HG02759 (cell line): ENCODE measurements at regions not wholly inside any gene's neighbourhood (a gene's known extent, or its start where the extent isn't known, plus 50 kb on each side); places are given as distances from the start of the nearest gene placed in this dataset.
"Not testable (repeated sequence)": the region's sequence is repeated elsewhere in the genome, so short reads cannot be mapped to it uniquely, and the experiment has no call there.

Experiments used
- ATAC-seq: cut with Tn5 transposase; IDR thresholded peaks from one replicate; pipeline ENCODE4 v1.9.1; 2021; ENCODE audit warnings: mild to moderate bottlenecking, moderate library complexity; ENCODE audit not compliant: unreplicated experiment

DNA sequence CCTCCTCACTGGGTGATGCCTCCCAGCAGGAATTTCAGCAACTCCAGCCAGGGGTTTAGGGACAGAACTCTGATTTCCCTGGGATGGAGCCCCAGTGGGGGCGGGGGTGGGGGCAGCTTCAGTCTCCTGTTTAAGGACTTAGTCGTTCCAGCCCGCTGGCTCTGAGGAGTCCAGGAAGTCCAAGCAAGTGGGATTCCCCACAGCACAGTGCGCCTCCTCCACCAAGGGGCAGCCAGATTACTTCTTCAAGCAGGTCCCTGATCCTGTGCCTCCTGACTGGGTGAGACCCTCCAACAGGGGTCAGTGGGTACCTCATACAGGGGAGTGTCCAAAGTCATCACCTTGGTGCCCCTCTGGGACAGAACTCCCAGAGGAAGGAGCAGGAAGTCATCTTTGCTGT, 1438.4 kb upstream of the B3GALT2 start:
- no peak for ATAC-seq

DNA sequence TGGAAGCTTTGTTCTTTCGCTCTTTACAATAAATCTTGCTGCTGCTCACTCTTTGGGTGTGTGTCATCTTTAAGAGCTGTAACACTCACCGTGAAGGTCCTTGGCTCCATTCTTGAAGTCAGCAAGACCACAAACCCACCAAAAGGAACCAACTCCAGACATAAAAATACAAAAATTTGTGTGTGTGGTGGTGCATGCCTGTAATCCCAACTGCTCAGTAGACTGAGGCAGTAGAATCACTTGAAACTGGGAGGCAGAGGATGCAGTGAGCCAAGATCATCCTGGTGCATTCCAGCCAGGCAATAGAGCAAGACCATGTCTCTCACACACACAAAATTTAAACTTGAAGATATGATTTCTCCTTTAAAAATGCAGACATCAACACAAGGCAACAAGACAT, 1431.7 kb upstream of the B3GALT2 start:
- ATAC-seq: no peak

DNA sequence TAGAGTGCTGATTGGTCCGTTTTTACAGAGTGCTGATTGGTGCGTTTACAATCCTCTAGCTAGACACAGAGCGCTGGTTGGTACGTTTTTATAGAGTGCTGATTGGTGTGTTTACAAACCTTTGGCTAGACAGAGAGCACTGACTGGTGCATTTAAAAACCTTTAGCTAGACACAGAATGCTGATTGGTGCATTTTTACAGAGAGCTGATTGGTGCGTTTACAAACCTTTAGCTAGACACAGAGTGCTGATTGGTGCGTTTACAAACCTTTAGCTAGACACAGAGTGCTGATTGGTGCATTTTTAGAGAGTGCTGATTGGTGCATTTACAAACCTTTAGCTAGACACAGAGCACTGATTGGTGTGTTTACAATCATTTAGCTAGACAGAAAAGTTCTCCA, 1430.9 kb upstream of the B3GALT2 start:
- not testable (repeated sequence) for ATAC-seq

DNA sequence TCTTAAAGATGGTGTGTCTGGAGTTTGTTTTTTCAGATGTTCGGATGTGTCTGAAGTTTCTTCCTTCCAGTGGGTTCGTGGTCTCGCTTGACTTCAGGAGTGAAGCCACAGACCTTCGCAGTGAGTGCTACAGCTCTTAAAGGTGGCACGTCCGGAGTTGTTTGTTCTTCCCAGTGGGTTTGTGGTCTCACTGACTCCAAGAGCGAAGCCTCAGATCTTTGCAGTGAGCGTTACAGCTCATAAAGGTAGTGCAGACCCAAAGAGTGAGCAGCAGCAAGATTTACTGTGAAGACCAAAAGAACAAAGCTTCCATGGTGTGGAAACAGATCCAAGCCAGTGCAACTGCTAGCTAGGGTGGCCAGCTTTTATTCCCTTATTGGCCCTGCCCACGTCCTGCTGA, 1430.4 kb upstream of the B3GALT2 start:
- no peak for ATAC-seq

DNA sequence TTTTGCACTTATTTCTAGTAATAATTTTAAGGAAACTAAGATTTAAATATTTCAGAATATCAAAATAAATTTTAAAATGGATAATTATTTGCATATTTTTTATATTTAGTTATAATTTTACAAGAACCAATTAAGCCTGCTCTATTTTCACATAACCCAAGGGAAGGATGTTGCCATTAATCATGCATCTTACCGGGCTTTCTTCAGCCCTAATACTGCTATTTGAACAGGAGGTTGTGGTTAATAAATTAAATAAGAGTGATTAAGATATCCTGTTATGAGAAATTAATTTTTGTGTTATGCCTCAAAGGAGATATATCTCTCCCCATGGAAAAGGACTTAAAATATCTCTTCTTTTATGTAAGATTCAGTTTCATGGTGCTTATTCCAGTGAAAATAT, 1415.8 kb upstream of the B3GALT2 start:
- no peak for ATAC-seq

DNA sequence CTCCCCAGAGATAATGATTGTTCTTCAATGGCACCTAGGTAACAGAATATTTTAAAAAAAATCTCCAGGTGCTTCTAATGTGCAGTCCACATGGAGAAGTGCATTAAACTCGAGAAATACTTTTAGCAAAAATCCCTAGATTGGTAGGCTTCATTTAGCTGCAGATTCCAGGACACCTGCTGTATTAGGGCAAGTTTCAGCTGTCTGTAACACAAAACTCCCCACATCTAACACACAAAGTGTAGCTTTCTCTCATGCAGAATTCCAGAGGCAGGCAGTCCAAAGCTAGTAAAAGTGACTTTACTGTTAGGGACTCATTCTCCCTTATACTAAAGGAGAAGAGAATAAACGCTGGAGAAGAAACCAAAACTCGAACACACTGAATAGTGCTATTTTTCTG, 1414.3 kb upstream of the B3GALT2 start:
- no peak for ATAC-seq

DNA sequence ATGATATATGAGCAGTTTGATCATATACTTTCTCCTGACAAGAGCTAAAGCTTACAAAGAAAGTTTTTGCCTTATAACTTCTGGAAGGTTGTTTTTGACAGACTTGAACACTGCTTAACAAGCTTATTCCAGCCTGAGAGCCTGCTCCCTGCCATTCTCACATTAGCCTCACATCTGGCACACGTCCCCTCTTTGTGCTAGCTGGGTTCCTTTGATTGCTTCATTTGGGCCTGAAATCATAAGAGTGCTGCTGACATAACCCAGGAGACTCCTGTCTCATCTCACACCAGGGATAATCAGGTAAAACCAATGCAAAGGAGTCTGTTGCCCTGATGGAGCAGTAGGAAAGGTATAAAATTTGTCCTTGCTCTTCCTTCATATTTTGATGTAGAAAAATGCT, 1411.7 kb upstream of the B3GALT2 start:
- ATAC-seq: no peak

DNA sequence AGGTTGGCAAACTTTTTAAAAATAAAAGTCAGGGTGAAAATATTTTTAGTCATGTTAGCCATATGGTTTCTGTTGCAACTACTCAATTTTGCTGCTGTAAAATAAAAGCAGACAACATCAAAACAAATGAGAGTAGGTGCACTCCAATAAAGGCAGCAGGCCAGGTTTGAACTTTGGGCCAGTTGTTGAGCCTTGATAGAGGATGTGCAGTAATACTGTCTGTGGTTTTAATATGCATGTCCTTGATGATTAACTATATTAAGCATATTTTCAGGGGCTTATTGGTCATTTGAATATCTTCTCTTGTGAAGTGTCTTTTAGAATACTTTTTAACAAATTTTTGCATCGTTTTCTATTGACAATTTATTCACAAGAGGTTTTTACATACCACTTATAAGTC, 1399.9 kb upstream of the B3GALT2 start:
- no peak for ATAC-seq

DNA sequence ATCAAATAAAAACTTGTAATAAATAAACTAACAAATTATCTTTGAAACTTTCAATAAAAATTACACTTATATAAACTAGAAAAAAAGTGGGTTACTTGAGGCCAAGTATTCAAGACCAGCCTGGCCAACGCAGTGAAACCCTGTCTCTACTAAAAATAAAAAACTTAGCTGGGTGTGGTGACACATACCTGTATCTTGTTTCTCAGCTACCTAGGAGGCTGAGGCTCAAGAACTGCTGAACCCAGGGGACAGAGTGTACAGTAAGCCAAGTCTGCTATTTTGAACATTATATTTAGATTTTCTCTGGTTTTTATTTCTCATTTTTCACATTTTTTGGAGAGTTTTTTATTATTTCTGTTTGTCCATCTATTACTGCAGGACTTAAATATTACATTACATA, 1397.6 kb upstream of the B3GALT2 start:
- ATAC-seq: no peak

DNA sequence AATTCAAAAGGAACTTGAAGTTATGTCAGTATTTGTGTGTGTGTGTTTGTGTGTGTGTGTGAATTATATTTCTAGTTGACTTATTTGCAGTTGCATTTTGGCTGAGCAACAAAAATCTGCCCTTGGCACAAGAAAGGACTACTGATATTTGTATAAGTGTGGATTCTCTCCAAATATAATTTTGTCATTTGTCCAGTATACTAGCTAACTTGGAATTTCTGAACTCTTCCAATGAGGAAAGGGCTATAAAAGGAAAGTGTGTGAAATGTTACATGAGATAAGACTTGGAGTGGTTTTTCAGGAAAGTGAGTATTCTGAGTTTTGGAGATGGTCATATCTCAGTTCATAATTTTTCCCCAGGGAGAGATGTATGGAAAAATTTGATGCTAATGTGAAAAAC, 1384.1 kb upstream of the B3GALT2 start:
- ATAC-seq: no peak

DNA sequence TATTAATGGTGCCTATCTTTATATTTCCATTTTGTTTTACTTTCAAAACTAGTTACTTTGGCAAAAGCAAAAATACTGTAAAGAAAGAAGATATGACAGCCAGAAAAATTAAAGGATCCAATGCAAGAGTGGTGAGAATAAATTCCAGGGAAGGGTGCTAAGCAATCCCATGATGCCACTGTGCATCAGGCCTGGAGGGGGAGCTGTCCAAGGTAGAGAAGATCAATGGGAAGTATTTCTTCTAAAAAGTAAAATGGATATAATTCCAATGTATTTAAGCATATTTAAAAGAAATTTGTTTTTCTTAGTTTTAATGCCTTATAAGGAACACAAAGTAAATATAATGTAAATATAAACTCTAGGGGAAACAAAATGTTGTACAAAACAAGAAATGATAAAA, 1382.2 kb upstream of the B3GALT2 start:
- ATAC-seq: no peak

DNA sequence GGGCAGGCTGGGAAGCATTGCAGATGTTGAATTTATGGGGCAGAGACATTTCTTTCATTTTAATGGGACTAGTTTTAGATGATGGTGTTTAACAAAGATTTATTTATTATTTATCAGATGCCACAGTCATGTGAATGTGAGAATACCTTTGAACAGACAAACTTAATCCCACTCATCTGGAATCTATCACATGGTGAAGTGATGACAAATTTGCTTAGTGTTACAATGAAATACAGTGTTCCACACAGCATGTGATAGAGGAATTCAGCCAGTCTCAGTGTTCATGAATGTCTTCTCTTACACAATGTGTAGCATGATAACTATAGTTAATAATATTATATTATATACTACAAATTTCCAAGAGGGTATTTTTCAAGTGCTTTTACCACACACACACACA, 1361.7 kb upstream of the B3GALT2 start:
- ATAC-seq: no peak

DNA sequence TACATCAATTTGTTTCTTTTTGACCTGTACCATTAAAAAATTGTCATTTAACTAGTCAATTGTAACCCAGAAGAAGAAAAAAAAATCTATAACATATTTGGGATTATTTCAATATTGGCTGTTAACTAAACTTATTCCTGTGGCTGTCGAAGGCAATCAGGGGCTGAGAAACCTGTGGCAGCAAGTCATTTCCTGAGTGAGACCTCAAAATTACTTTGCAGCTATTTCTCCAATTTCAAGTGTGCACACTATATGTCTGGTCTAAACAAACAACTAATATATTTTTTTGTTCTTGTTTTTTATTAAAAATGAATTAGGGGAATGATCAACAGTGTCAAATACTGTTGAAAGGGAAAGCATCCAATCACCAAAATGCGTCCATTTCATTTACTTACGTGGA, 1357.6 kb upstream of the B3GALT2 start:
- ATAC-seq: no peak

DNA sequence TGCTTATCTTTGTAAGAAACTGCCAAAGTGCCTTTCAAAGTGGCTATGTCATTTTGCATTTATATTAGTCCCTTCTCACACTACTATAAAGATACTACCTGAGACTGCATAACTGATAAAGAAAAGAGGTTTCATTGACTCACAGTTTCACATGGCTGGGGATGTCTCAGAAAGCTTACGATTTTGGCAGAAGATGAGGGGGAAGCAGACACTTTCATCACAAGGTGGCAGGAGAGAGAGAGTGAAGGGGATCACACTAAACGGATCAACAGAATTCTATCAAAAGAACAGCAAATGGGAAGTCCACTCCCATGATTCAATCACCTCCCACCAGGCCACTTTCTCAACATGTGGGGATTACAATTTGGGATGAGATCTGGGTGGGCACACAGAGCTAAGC, 1352.0 kb upstream of the B3GALT2 start:
- no peak for ATAC-seq

DNA sequence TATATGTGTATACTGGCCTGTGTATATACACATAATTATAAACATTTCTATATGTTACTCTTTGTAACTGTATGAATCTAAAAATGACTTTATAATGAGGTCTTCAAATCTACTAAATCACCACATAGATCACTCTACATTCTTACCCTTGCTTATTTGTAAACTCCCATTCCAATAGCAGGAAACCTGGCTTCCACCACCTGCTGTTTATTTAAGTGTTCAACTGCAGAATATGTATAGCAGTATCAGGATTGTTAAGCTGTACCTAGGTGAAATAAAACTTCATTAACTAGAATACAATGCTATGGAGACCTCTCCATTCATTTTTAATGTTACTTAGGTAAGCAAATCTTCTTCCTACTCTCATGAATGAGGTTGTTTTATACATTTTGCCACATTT, 1351.1 kb upstream of the B3GALT2 start:
- ATAC-seq: no peak

DNA sequence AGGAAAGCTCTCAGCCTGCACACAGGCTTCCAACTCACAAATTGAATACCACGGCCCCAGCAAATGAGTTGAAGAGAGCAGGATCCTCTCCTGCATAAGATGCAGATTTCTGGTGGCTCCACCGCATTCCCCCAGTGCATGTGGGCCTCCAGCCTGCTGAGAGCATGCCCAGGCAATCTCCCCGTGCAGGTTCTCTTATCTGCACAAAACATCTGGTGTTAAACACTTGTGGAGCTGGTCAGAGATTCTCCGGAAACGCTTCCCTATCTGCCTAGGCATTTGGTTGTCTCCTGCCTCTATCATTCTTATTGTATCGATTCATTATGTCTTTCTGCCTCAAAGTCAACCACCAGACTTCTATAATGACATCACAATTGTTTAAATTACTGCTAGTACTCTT, 1349.0 kb upstream of the B3GALT2 start:
- ATAC-seq: no peak

DNA sequence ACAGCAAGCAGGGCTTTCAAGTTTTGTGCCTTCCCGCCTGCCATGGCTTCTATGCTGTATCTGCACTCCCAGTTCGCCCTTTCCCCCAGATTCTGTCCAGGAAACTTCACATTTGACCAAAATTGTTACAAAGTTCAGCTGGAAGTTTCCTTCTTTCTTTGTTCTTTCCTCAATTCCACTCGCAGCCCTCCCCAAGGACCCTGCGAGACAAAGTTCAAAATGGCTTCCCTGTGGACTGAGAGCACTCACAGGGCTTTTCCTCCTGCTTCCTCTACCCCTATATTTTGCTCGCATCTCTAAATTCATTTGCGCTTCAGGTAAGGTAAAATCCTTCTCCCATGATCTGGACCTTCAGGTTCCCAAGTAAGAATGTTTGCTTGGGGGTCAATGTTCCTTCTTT, 1348.4 kb upstream of the B3GALT2 start:
- no peak for ATAC-seq

DNA sequence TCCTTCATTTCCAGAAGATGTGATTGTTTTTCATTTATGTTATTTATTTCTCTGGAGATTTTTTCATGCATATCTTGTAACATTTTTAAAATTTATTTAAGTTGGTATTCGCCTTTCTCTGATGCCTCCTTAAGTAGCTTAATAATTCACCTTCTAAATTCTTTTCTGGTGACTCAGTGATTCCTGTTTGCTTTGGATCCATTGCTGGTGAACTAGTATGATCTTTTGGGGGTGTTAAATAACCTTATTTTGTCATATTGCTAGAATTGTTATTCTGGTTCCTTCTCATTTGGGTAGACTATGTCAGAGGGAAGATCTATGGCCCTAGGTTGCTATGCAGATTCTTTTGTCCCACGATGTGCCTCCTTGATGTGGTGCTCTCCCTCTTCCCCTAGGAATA, 1347.2 kb upstream of the B3GALT2 start:
- ATAC-seq: no peak

DNA sequence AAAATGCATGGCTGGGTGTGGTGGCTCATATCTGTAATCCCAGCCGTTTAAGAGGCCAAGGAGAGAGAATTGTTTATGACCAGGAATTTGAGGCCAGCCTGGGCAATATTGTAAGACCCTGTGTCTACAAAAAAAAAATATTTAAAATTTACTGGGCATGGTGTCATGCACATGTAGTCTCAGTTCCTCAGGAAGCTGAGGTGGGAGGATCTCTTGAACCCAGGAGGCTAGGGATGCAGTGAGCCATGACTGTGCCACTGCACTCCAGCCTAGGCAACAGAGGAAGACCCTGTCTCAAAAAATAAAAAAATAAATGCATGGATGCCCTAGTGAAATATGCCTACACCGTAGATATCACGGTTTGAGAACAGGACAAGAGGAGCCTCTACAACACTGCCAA, 1331.2 kb upstream of the B3GALT2 start:
- no peak for ATAC-seq

DNA sequence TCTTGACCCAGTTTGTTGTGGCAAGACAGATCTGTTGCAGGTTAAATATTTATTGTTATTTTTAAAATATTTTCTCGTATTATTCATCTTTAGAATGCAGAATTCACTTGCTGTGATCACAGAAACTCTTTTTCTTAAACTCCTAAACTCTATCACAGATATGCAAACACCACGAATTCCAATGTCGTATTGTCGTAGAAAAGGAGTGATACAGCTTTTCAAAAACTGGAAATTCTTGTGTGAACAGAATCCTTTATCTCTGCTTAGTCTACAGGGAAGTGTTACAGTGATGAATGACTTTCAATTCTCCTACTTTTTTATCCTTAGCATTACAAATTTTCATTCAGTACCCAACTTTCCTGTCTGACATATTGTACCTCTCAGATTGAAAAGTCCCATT, 1329.5 kb upstream of the B3GALT2 start:
- no peak for ATAC-seq

DNA sequence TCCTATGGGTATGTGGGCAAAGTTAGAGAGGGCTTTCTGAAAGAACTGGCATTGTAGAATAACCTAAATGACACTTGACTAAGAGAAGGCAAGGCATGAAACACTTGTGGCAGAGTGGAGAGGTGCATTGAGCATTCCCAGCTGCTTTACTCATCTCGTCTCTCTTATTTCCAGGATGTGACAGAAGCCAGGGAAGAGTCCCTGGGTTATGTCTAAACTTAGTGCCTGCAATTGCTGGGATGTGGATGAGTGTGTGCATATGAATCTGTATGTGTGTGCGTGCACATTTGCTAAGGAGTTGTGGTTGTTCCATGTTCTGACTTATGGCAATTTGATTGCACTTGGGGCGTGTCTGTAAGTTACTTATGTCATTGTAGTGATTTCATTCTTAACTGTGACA, 1326.5 kb upstream of the B3GALT2 start:
- ATAC-seq: no peak

DNA sequence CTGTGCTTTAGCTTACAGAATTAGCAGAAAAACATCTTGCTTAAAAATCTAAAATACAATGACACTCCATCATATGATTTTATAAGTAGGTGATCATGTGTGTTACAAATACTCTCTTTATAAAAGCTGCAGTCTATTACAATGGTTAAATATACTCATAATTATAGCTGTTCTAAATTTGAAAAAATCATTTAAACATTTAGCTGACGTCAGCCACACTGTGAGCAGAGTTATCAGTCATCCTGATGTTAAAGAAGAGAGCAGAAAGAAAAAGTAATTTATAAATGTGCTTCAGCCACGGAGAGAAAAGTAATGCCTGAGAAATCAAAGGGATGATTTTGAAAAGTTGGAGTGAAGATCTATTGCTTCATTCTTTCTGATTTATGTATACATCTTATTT, 1325.9 kb upstream of the B3GALT2 start:
- no peak for ATAC-seq

DNA sequence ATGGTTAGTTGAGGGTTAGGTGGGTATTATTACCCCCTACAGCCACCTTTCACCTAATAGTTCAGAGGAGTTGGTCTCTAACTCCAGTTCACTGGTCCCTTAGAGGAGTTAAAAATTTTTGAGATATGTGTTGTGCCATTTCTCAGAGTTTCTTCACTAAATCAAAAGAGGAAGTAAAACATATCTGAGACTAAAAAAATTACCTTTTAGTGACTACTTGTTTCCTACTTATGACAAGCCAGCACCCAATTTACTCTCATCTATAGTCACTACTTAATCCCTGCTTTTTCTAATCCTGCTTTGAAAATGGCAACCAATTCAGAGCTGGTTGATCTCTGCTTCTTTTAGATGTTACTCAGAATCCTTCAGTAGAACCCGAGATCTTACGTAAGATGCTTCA, 1316.8 kb upstream of the B3GALT2 start:
- ATAC-seq: no peak

DNA sequence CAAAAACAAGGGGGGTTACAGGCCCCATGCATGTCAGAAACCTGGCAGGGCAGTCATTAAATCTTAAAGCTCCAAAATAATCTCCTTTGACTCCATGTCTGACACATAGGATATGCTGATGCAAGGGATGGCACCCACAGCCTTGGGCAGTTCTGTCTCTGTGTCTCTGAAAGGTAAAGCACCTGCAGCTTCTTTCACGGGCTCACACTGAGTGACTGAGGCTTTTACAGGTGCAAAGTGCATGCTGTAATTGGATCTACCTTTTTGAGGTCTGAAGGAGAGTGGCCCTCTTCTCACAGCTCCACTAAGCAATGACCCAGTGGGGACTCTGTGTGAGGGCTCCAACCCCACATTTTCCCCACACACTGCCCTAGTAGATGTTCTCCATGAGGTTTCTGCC, 1309.0 kb upstream of the B3GALT2 start:
- no peak for ATAC-seq
